ENCODE measurements at regions not wholly inside any gene's neighbourhood (a gene's known extent, or its start where the extent isn't known, plus 50 kb on each side); places are given as distances from the start of the nearest gene placed in this dataset.

GRCh38 chr5:34503379-34504253 lies 152.5 kb upstream of the RAI14 start:
- Histone ChIP-seq H3K9ac (ENCODE audit: insufficient read length, low read depth) (no peak overlapping the region), H3K27me3 (ENCODE audit: insufficient read depth, insufficient read length) (no peaks in the 10 kb centered on the region), H3K4me1 (ENCODE audit: insufficient read depth, insufficient read length) (no peaks in the 10 kb centered on the region), H3K36me3 (ENCODE audit: insufficient read depth, insufficient read length, low read length) (no peaks in the 10 kb centered on the region), H3K9me3 (ENCODE audit: insufficient read depth, low read length) (no peaks in the 10 kb centered on the region), H3K4me3 (ENCODE audit: insufficient read length, low read depth) (no peak overlapping the region)
- TF ChIP-seq YY1 (IDR thresholded peaks at IDR 0.05; ENCODE audit: insufficient read depth, insufficient read length), result no peak
- no peak for TF ChIP-seq ZNF274 (IDR thresholded peaks at IDR 0.05; ENCODE audit: low read depth, low read length)
- TF ChIP-seq SUZ12 (IDR thresholded peaks at IDR 0.05; ENCODE audit: extremely low read depth, insufficient read depth, insufficient read length), result no peak
- no peak for DNase-seq (ENCODE audit: low read depth, low spot score)

- TF ChIP-seq SUZ12 (IDR thresholded peaks at IDR 0.05; ENCODE audit: extremely low read depth, insufficient read depth, insufficient read length) (no peak), YY1 (IDR thresholded peaks at IDR 0.05; ENCODE audit: insufficient read depth, insufficient read length) (no peak), ZNF274 (IDR thresholded peaks at IDR 0.05; ENCODE audit: low read depth, low read length) (no peak)
- no peaks in the 10 kb centered on the region for H3K4me1 ChIP-seq (ENCODE audit: insufficient read depth, insufficient read length)
- no peak overlapping the region for H3K9ac ChIP-seq (ENCODE audit: insufficient read length, low read depth)
- no peaks in the 10 kb centered on the region for H3K27me3 ChIP-seq (ENCODE audit: insufficient read depth, insufficient read length)
- no peak overlapping the region for H3K4me3 ChIP-seq (ENCODE audit: insufficient read length, low read depth)
- H3K36me3 ChIP-seq (ENCODE audit: insufficient read depth, insufficient read length, low read length), result no peaks in the 10 kb centered on the region
- DNase-seq (ENCODE audit: low read depth, low spot score), result no peak
- H3K9me3 ChIP-seq (ENCODE audit: insufficient read depth, low read length), result no peaks in the 10 kb centered on the region
These were observed 151.2 kb upstream of the RAI14 start for GRCh38 chr5:34504967-34505366.

DNA sequence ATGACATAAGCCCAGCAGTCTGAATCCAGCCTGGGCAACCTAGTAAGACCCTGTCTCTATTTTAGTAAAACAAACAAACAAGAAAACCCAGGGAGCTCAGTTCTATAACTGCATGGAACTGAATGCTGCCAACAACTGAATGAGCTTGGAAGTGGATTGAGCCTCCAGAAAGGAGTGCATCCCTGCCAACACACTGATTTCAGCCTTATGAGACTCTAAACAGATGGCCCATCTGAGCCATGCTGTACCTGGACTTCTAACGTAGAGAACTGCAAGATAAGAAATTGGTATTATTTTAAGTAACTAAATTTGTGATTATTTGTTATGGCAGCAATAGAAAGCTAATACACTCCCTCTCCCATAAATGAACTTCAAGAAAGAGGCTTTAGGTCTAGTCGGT lies 150.4 kb upstream of the RAI14 start:
- Histone ChIP-seq H3K4me3 (ENCODE audit: insufficient read length, low read depth) (no peak overlapping the region), H3K9ac (ENCODE audit: insufficient read length, low read depth) (no peak overlapping the region)
- TF ChIP-seq ZNF274 (IDR thresholded peaks at IDR 0.05; ENCODE audit: low read depth, low read length) (no peak), YY1 (IDR thresholded peaks at IDR 0.05; ENCODE audit: insufficient read depth, insufficient read length) (no peak), SUZ12 (IDR thresholded peaks at IDR 0.05; ENCODE audit: extremely low read depth, insufficient read depth, insufficient read length) (no peak)

GRCh38 chr5:34507933-34508332 lies 148.2 kb upstream of the RAI14 start:
- no peak for TF ChIP-seq ZNF274 (IDR thresholded peaks at IDR 0.05; ENCODE audit: low read depth, low read length)
- TF ChIP-seq YY1 (IDR thresholded peaks at IDR 0.05; ENCODE audit: insufficient read depth, insufficient read length), result no peak
- TF ChIP-seq SUZ12 (IDR thresholded peaks at IDR 0.05; ENCODE audit: extremely low read depth, insufficient read depth, insufficient read length), result no peak
- Histone ChIP-seq H3K36me3 (ENCODE audit: insufficient read depth, insufficient read length, low read length) (no peaks in the 10 kb centered on the region), H3K4me1 (ENCODE audit: insufficient read depth, insufficient read length) (no peaks in the 10 kb centered on the region), H3K27me3 (ENCODE audit: insufficient read depth, insufficient read length) (no peaks in the 10 kb centered on the region), H3K9me3 (ENCODE audit: insufficient read depth, low read length) (no peaks in the 10 kb centered on the region), H3K9ac (ENCODE audit: insufficient read length, low read depth) (no peak overlapping the region), H3K4me3 (ENCODE audit: insufficient read length, low read depth) (no peak overlapping the region)
- no peak for DNase-seq (ENCODE audit: low read depth, low spot score)

More for the DNA sequence above, 150.4 kb upstream of the RAI14 start:
- H3K9me3 ChIP-seq (ENCODE audit: insufficient read depth, low read length), result no peaks in the 10 kb centered on the region
- H3K4me1 ChIP-seq (ENCODE audit: insufficient read depth, insufficient read length), result no peaks in the 10 kb centered on the region
- H3K36me3 ChIP-seq (ENCODE audit: insufficient read depth, insufficient read length, low read length), result no peaks in the 10 kb centered on the region
- DNase-seq (ENCODE audit: low read depth, low spot score), result no peak
- H3K27me3 ChIP-seq (ENCODE audit: insufficient read depth, insufficient read length), result no peaks in the 10 kb centered on the region

- DNase-seq (ENCODE audit: low read depth, low spot score), result no peak
- no peaks in the 10 kb centered on the region for H3K9me3 ChIP-seq (ENCODE audit: insufficient read depth, low read length)
- no peaks in the 10 kb centered on the region for H3K36me3 ChIP-seq (ENCODE audit: insufficient read depth, insufficient read length, low read length)
- H3K27me3 ChIP-seq (ENCODE audit: insufficient read depth, insufficient read length), result no peaks in the 10 kb centered on the region
- no peak overlapping the region for H3K4me3 ChIP-seq (ENCODE audit: insufficient read length, low read depth)
- no peaks in the 10 kb centered on the region for H3K4me1 ChIP-seq (ENCODE audit: insufficient read depth, insufficient read length)
- H3K9ac ChIP-seq (ENCODE audit: insufficient read length, low read depth), result no peak overlapping the region
- no peak for TF ChIP-seq YY1 (IDR thresholded peaks at IDR 0.05; ENCODE audit: insufficient read depth, insufficient read length)
- no peak for TF ChIP-seq ZNF274 (IDR thresholded peaks at IDR 0.05; ENCODE audit: low read depth, low read length)
- TF ChIP-seq SUZ12 (IDR thresholded peaks at IDR 0.05; ENCODE audit: extremely low read depth, insufficient read depth, insufficient read length), result no peak
These were observed 146.7 kb upstream of the RAI14 start for GRCh38 chr5:34509392-34509791.

DNA sequence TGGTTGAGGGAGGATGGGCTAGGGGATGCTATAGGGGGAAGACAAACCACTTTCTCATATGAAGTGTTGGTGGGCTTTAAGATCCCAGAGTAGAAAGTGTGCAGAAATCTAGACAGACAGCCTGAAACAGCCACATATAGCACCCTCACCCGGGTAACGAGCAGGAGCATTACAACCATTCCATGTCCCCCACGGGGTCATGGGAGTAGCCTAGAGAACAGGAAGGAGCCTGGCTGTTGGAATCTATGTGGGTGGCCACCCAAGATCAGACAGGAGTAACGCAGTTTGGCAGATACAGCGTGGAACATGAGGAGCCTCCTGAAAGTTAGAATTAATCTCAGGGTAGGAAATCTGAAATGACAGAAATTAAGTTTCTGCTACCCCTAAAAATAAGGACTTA lies 146.1 kb upstream of the RAI14 start:
- H3K4me3 ChIP-seq (ENCODE audit: insufficient read length, low read depth), result no peak overlapping the region
- no peaks in the 10 kb centered on the region for H3K27me3 ChIP-seq (ENCODE audit: insufficient read depth, insufficient read length)
- no peaks in the 10 kb centered on the region for H3K36me3 ChIP-seq (ENCODE audit: insufficient read depth, insufficient read length, low read length)
- no peak for DNase-seq (ENCODE audit: low read depth, low spot score)
- no peak overlapping the region for H3K9ac ChIP-seq (ENCODE audit: insufficient read length, low read depth)
- H3K4me1 ChIP-seq (ENCODE audit: insufficient read depth, insufficient read length), result no peaks in the 10 kb centered on the region
- TF ChIP-seq SUZ12 (IDR thresholded peaks at IDR 0.05; ENCODE audit: extremely low read depth, insufficient read depth, insufficient read length) (no peak), ZNF274 (IDR thresholded peaks at IDR 0.05; ENCODE audit: low read depth, low read length) (no peak), YY1 (IDR thresholded peaks at IDR 0.05; ENCODE audit: insufficient read depth, insufficient read length) (no peak)
- no peaks in the 10 kb centered on the region for H3K9me3 ChIP-seq (ENCODE audit: insufficient read depth, low read length)

GRCh38 chr5:34511063-34511462 lies 145.1 kb upstream of the RAI14 start:
- DNase-seq (ENCODE audit: low read depth, low spot score), result no peak
- no peak overlapping the region for H3K9ac ChIP-seq (ENCODE audit: insufficient read length, low read depth)
- TF ChIP-seq YY1 (IDR thresholded peaks at IDR 0.05; ENCODE audit: insufficient read depth, insufficient read length) (no peak), SUZ12 (IDR thresholded peaks at IDR 0.05; ENCODE audit: extremely low read depth, insufficient read depth, insufficient read length) (no peak), ZNF274 (IDR thresholded peaks at IDR 0.05; ENCODE audit: low read depth, low read length) (no peak)
- no peaks in the 10 kb centered on the region for H3K36me3 ChIP-seq (ENCODE audit: insufficient read depth, insufficient read length, low read length)
- H3K27me3 ChIP-seq (ENCODE audit: insufficient read depth, insufficient read length), result no peaks in the 10 kb centered on the region
- H3K4me1 ChIP-seq (ENCODE audit: insufficient read depth, insufficient read length), result no peaks in the 10 kb centered on the region
- H3K9me3 ChIP-seq (ENCODE audit: insufficient read depth, low read length), result no peaks in the 10 kb centered on the region
- H3K4me3 ChIP-seq (ENCODE audit: insufficient read length, low read depth), result no peak overlapping the region

All from NT2/D1 (cell line).